ENCODE measurements at regions not wholly inside any gene's neighbourhood (a gene's known extent, or its start where the extent isn't known, plus 50 kb on each side); places are given as distances from the start of the nearest gene placed in this dataset.

- Histone ChIP-seq H3K4me3 (ENCODE audit: control extremely low read depth in 1 of 5, extremely low read depth in 1 of 5, insufficient read depth in 1 of 5, low read depth in 2 of 5, low read length in 4 of 5) (no peak overlapping the region), H3K9ac (ENCODE audit: low read length) (no peak overlapping the region), H3K4me2 (replicated peaks; ENCODE audit: low read depth, low read length, poor library complexity, severe bottlenecking) (no peak overlapping the region), H3K27ac (ENCODE audit: low read length in 2 of 2) (peak overlapping the region in 1 of 2 donors; percentile 90), H3K79me2 (ENCODE audit: control insufficient read depth, insufficient read depth, low read length) (peaks cover 92% of the 10 kb centered on the region), H3K9me3 (ENCODE audit: control extremely low read depth in 1 of 3, control insufficient read depth in 2 of 3, insufficient read depth in 1 of 3, low read length in 2 of 3) (no peaks in the 10 kb centered on the region), H3K36me3 (replicated peaks in 1 of 2; ENCODE audit: control extremely low read depth in 1 of 2, control insufficient read depth in 1 of 2, extremely low read depth in 1 of 2, insufficient read depth in 2 of 2, low read length in 1 of 2) (peaks cover 17 to 54% of the 10 kb centered on the region in 2 experiments), H2AFZ (ENCODE audit: insufficient read depth, low read depth, low read length, poor library complexity, severe bottlenecking) (no peak overlapping the region), H3K4me1 (ENCODE audit: control insufficient read depth in 2 of 2, insufficient read depth in 2 of 2, low read length in 2 of 2) (peaks cover 54 to 58% of the 10 kb centered on the region in 2 donors), H4K20me1 (ENCODE audit: control insufficient read depth, insufficient read depth, low read length, poor library complexity, severe bottlenecking) (peaks cover 36% of the 10 kb centered on the region), H3K27me3 (replicated peaks in 1 of 4; ENCODE audit: control extremely low read depth in 1 of 4, control insufficient read depth in 3 of 4, insufficient read depth in 4 of 4, low read length in 3 of 4) (no peaks in the 10 kb centered on the region)
- Mint-ChIP-seq H3K4me3 (no peak overlapping the region), H3K27me3 (no peaks in the 10 kb centered on the region), H3K27ac (no peak overlapping the region), H3K9me3 (ENCODE audit: insufficient read depth) (no peaks in the 10 kb centered on the region), H3K4me1 (peaks cover 88% of the 10 kb centered on the region)
- no peak for DNase-seq
- ChIA-PET POLR2A (no interaction called here), CTCF (no interaction called here)
- no peak for ATAC-seq (ENCODE audit: low read depth)
- no CpG with 5 or more reads among the region's 4 CpGs for WGBS (ENCODE audit: insufficient coverage)
- TF ChIP-seq, protein P1, sequence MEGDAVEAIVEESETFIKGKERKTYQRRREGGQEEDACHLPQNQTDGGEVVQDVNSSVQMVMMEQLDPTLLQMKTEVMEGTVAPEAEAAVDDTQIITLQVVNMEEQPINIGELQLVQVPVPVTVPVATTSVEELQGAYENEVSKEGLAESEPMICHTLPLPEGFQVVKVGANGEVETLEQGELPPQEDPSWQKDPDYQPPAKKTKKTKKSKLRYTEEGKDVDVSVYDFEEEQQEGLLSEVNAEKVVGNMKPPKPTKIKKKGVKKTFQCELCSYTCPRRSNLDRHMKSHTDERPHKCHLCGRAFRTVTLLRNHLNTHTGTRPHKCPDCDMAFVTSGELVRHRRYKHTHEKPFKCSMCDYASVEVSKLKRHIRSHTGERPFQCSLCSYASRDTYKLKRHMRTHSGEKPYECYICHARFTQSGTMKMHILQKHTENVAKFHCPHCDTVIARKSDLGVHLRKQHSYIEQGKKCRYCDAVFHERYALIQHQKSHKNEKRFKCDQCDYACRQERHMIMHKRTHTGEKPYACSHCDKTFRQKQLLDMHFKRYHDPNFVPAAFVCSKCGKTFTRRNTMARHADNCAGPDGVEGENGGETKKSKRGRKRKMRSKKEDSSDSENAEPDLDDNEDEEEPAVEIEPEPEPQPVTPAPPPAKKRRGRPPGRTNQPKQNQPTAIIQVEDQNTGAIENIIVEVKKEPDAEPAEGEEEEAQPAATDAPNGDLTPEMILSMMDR (IDR thresholded peaks at IDR 0.05) = no peak
- TF ChIP-seq EZH2 (IDR thresholded peaks at IDR 0.05; ENCODE audit: borderline replicate concordance, insufficient read depth, low read depth, low read length, poor library complexity, severe bottlenecking) = no peak
- intact Hi-C loops (cut with micrococcal nuclease) = loop anchor here (5.0 to 10.0 kb wide), 3 partner anchors 45 to 173 kb away; no protein-coding TSS in a partner anchor
Observed at GRCh38 chr9:110140276-110140675, 67.7 kb downstream of the C9orf152 start.

DNA sequence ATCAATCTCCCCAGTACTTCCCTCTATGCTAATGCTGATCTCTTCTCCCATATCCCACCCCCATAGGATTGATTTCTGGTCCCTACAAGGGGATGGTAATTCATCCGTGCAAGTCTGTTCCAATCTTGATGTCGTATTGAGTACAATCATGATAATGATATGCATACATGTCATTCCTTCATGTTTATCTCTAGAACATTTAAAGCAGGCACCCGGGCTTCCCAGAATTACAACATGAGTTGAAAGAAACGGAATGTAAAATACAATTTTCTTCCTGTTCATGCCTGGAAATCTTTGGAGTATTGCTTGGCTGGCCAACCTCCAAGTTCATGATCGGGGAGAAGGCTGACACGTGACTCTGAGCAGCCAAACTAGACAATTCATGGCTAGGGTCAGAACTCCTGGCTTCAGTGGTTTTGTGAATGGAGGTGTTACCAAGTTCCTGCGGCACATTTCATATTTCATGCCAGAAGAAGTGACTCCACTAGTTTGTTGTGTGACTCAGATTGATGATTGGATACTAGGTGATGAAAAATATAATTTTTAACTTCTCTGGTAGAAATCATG, 66.6 kb downstream of the C9orf152 start:
- H3K4me2 ChIP-seq (replicated peaks; ENCODE audit: low read depth, low read length, poor library complexity, severe bottlenecking) = peak overlapping the region; percentile 28
- H3K4me1 Mint-ChIP-seq = peaks cover 86% of the 10 kb centered on the region

More for the DNA sequence above, 66.6 kb downstream of the C9orf152 start:
- H3K9me3 Mint-ChIP-seq (ENCODE audit: insufficient read depth) = no peaks in the 10 kb centered on the region
- H4K20me1 ChIP-seq (ENCODE audit: control insufficient read depth, insufficient read depth, low read length, poor library complexity, severe bottlenecking) = peaks cover 31% of the 10 kb centered on the region
- intact Hi-C loops (cut with micrococcal nuclease) = loop anchor here (5.0 to 10.0 kb wide), 3 partner anchors 47 to 174 kb away; no protein-coding TSS in a partner anchor
- peaks cover 92% of the 10 kb centered on the region for H3K79me2 ChIP-seq (ENCODE audit: control insufficient read depth, insufficient read depth, low read length)
- peak overlapping the region in 1 of 5 experiments; percentile 12 for H3K4me3 ChIP-seq (ENCODE audit: control extremely low read depth in 1 of 5, extremely low read depth in 1 of 5, insufficient read depth in 1 of 5, low read depth in 2 of 5, low read length in 4 of 5)
- H3K4me3 Mint-ChIP-seq = peak overlapping the region; percentile 11
- TF ChIP-seq EZH2 (IDR thresholded peaks at IDR 0.05; ENCODE audit: borderline replicate concordance, insufficient read depth, low read depth, low read length, poor library complexity, severe bottlenecking) = no peak
- TF ChIP-seq, protein P1 (IDR thresholded peaks at IDR 0.05) = no peak
- peak overlapping the region; percentile 34 for H3K27ac Mint-ChIP-seq
- ChIA-PET POLR2A (interaction anchor here (0.6 kb wide), 1 partner anchor 173 kb away, joined by 3 read pairs; no protein-coding TSS in a partner anchor), CTCF (interaction anchor here (4.1 kb wide), 1 partner anchor 235 kb away, joined by 25 read pairs; no protein-coding TSS in a partner anchor)
- no peaks in the 10 kb centered on the region for H3K9me3 ChIP-seq (ENCODE audit: control extremely low read depth in 1 of 3, control insufficient read depth in 2 of 3, insufficient read depth in 1 of 3, low read length in 2 of 3)
- no peak overlapping the region for H2AFZ ChIP-seq (ENCODE audit: insufficient read depth, low read depth, low read length, poor library complexity, severe bottlenecking)
- no peak overlapping the region for H3K9ac ChIP-seq (ENCODE audit: low read length)
- peaks cover 17 to 52% of the 10 kb centered on the region in 2 experiments for H3K36me3 ChIP-seq (replicated peaks in 1 of 2; ENCODE audit: control extremely low read depth in 1 of 2, control insufficient read depth in 1 of 2, extremely low read depth in 1 of 2, insufficient read depth in 2 of 2, low read length in 1 of 2)
- DNase-seq (no peak), ATAC-seq (ENCODE audit: low read depth) (no peak)
- peak overlapping the region; percentile 90 to 92 for H3K27ac ChIP-seq (ENCODE audit: low read length in 2 of 2)
- H3K4me1 ChIP-seq (ENCODE audit: control insufficient read depth in 2 of 2, insufficient read depth in 2 of 2, low read length in 2 of 2) = peaks cover 56 to 63% of the 10 kb centered on the region in 2 donors
- no peaks in the 10 kb centered on the region for H3K27me3 Mint-ChIP-seq
- no peaks in the 10 kb centered on the region for H3K27me3 ChIP-seq (replicated peaks in 1 of 4; ENCODE audit: control extremely low read depth in 1 of 4, control insufficient read depth in 3 of 4, insufficient read depth in 4 of 4, low read length in 3 of 4)
- 63% methylated on average over 3 of the region's 7 CpGs for WGBS (ENCODE audit: insufficient coverage)

All from B cell (primary cell).